ENCODE measurements at regions not wholly inside any gene's neighbourhood (a gene's known extent, or its start where the extent isn't known, plus 50 kb on each side); places are given as distances from the start of the nearest gene placed in this dataset.

- TF ChIP-seq, protein P1, sequence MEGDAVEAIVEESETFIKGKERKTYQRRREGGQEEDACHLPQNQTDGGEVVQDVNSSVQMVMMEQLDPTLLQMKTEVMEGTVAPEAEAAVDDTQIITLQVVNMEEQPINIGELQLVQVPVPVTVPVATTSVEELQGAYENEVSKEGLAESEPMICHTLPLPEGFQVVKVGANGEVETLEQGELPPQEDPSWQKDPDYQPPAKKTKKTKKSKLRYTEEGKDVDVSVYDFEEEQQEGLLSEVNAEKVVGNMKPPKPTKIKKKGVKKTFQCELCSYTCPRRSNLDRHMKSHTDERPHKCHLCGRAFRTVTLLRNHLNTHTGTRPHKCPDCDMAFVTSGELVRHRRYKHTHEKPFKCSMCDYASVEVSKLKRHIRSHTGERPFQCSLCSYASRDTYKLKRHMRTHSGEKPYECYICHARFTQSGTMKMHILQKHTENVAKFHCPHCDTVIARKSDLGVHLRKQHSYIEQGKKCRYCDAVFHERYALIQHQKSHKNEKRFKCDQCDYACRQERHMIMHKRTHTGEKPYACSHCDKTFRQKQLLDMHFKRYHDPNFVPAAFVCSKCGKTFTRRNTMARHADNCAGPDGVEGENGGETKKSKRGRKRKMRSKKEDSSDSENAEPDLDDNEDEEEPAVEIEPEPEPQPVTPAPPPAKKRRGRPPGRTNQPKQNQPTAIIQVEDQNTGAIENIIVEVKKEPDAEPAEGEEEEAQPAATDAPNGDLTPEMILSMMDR (IDR thresholded peaks at IDR 0.05 in 2 of 3, conservative IDR thresholded peaks at IDR 0.05 in 1 of 3; ENCODE audit: borderline replicate concordance in 1 of 3, insufficient read depth in 1 of 3, low read depth in 2 of 3, low read length in 2 of 3): no peak
- TF ChIP-seq TCF7L2 (IDR thresholded peaks at IDR 0.05; ENCODE audit: borderline replicate concordance, extremely low read depth, insufficient read depth, insufficient read length) (no peak), POLR2AphosphoS5 (IDR thresholded peaks at IDR 0.05; ENCODE audit: low read depth, low read length) (no peak), CEBPB (IDR thresholded peaks at IDR 0.05; ENCODE audit: low read depth) (no peak), YY1 (IDR thresholded peaks at IDR 0.05; ENCODE audit: extremely low read depth, insufficient replicate concordance, low read depth, low read length) (no peak), POLR2A (IDR thresholded peaks at IDR 0.05; ENCODE audit: borderline replicate concordance, extremely low read depth, insufficient read depth, insufficient read length) (no peak), EZH2 (IDR thresholded peaks at IDR 0.05) (no peak), EZH2phosphoT487 (IDR thresholded peaks at IDR 0.05; ENCODE audit: borderline replicate concordance) (no peak)
- TF ChIP-seq, protein P2, sequence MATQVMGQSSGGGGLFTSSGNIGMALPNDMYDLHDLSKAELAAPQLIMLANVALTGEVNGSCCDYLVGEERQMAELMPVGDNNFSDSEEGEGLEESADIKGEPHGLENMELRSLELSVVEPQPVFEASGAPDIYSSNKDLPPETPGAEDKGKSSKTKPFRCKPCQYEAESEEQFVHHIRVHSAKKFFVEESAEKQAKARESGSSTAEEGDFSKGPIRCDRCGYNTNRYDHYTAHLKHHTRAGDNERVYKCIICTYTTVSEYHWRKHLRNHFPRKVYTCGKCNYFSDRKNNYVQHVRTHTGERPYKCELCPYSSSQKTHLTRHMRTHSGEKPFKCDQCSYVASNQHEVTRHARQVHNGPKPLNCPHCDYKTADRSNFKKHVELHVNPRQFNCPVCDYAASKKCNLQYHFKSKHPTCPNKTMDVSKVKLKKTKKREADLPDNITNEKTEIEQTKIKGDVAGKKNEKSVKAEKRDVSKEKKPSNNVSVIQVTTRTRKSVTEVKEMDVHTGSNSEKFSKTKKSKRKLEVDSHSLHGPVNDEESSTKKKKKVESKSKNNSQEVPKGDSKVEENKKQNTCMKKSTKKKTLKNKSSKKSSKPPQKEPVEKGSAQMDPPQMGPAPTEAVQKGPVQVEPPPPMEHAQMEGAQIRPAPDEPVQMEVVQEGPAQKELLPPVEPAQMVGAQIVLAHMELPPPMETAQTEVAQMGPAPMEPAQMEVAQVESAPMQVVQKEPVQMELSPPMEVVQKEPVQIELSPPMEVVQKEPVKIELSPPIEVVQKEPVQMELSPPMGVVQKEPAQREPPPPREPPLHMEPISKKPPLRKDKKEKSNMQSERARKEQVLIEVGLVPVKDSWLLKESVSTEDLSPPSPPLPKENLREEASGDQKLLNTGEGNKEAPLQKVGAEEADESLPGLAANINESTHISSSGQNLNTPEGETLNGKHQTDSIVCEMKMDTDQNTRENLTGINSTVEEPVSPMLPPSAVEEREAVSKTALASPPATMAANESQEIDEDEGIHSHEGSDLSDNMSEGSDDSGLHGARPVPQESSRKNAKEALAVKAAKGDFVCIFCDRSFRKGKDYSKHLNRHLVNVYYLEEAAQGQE (IDR thresholded peaks at IDR 0.05; ENCODE audit: low read depth): no peak
- TF ChIP-seq, protein P3, sequence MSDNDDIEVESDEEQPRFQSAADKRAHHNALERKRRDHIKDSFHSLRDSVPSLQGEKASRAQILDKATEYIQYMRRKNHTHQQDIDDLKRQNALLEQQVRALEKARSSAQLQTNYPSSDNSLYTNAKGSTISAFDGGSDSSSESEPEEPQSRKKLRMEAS (IDR thresholded peaks at IDR 0.05): no peak
Observed at GRCh38 chrX:500481-501010, 113.8 kb upstream of the PPP2R3B start.
